ENCODE measurements at regions not wholly inside any gene's neighbourhood (a gene's known extent, or its start where the extent isn't known, plus 50 kb on each side); places are given as distances from the start of the nearest gene placed in this dataset.

DNA sequence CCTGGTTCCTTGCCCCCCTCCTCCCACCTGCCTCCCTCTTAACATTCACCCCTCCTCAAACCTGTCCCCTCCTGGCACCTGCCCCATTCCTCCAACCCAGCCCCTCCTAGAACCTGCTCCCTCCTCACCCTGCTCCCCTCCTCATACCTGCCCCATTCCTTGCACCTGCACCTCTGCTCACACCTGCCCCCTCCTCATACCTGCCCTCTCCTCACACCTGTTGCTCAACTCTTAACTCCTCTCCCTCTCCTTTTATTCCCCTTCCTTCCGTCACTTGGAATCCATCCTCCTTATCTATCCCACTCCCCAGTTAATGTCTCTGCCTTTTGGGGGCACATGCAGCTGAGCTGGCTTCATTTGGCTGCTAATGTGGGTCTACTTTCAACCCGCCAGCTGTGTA is 712.1 kb downstream of the MTRR start:
- no peaks in the 10 kb centered on the region for H3K9me3 ChIP-seq
- intact Hi-C loops (cut with DNase I), result no loop called here
- H3K27ac ChIP-seq, result no peak overlapping the region
- H3K36me3 ChIP-seq, result no peaks in the 10 kb centered on the region
- no peak for DNase-seq (ENCODE audit: low spot score)
- H3K4me1 ChIP-seq (replicated peaks), result no peaks in the 10 kb centered on the region
- H3K4me3 ChIP-seq, result no peak overlapping the region
- no peaks in the 10 kb centered on the region for H3K27me3 ChIP-seq (replicated peaks; ENCODE audit: insufficient read depth)
- no peak for TF ChIP-seq POLR2AphosphoS5 (IDR thresholded peaks at IDR 0.05)
- no peak for TF ChIP-seq POLR2A (IDR thresholded peaks at IDR 0.05)
- TF ChIP-seq, protein P1, sequence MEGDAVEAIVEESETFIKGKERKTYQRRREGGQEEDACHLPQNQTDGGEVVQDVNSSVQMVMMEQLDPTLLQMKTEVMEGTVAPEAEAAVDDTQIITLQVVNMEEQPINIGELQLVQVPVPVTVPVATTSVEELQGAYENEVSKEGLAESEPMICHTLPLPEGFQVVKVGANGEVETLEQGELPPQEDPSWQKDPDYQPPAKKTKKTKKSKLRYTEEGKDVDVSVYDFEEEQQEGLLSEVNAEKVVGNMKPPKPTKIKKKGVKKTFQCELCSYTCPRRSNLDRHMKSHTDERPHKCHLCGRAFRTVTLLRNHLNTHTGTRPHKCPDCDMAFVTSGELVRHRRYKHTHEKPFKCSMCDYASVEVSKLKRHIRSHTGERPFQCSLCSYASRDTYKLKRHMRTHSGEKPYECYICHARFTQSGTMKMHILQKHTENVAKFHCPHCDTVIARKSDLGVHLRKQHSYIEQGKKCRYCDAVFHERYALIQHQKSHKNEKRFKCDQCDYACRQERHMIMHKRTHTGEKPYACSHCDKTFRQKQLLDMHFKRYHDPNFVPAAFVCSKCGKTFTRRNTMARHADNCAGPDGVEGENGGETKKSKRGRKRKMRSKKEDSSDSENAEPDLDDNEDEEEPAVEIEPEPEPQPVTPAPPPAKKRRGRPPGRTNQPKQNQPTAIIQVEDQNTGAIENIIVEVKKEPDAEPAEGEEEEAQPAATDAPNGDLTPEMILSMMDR (IDR thresholded peaks at IDR 0.05), result no peak
- 90% methylated on average over 2 of the region's 2 CpGs for WGBS

DNA sequence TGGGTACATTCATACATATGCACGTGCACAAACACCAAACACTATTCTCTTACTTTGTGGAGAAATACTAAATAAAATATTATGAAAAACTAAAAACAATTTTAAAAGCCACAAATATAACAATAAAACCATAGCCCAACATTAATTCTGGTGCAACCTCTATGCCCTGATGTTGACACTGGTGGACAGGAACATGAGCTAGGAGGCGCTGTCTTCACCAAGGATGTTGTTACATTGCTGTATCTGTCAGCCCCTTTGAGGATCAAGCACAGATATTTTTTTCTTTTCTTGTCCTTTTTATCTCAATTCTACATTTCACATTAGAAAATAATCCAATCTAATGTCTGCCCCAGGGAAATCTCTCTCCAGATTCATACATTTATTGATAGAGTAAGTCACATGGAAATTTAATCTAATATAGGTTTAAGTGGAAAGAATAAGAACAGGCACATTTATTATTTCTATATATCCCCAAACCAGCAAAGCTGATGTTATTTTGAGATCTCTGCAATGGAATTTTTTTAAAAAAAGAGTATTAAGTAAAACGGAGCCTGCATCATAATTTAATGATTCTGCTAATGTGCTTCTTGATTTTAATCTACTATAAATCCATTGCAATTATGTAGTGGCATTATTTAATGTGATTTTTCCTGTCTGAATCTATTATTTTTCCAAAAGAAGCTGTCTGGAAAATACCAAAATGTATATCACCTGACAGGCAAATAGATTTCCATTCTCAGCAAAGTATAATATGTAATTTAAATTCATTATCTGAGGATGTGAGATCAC is 716.5 kb downstream of the MTRR start:
- WGBS, result 63% methylated on average over 3 of the region's 3 CpGs
- intact Hi-C loops (cut with DNase I), result no loop called here
- no peaks in the 10 kb centered on the region for H3K9me3 ChIP-seq
- no peaks in the 10 kb centered on the region for H3K36me3 ChIP-seq
- no peak overlapping the region for H3K4me3 ChIP-seq
- H3K27ac ChIP-seq, result no peak overlapping the region
- no peaks in the 10 kb centered on the region for H3K4me1 ChIP-seq (replicated peaks)
- no peak for TF ChIP-seq POLR2A (IDR thresholded peaks at IDR 0.05)
- TF ChIP-seq, protein P1 (IDR thresholded peaks at IDR 0.05), result no peak
- TF ChIP-seq POLR2AphosphoS5 (IDR thresholded peaks at IDR 0.05), result no peak
- H3K27me3 ChIP-seq (replicated peaks; ENCODE audit: insufficient read depth), result no peaks in the 10 kb centered on the region
- DNase-seq (ENCODE audit: low spot score), result no peak

DNA sequence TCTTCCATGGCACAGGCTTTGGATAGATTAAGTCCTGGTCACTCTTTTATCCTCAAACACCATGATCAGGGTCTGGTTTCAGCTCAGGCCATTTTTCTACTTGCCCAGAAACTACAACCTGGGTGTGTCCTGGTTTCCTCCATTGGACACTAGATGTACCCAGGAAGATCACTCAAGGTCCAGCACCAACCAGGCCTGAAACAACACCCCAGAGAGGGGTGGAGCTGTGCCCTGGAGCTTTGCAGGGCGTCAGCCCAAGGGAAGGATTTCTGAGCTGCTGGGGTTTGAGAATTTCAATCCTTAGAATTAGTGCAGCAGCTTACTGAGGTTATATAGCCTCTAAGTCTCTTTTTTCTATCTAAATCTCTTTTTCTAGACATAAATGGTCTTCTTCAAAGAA is 722.0 kb downstream of the MTRR start:
- DNase-seq (ENCODE audit: low spot score), result no peak
- Histone ChIP-seq H3K4me1 (replicated peaks) (no peaks in the 10 kb centered on the region), H3K27ac (no peak overlapping the region), H3K4me3 (no peak overlapping the region), H3K36me3 (no peaks in the 10 kb centered on the region), H3K9me3 (no peaks in the 10 kb centered on the region), H3K27me3 (replicated peaks; ENCODE audit: insufficient read depth) (no peaks in the 10 kb centered on the region)
- 82% methylated on average over 1 of the region's 1 CpG for WGBS
- intact Hi-C loops (cut with DNase I), result no loop called here
- TF ChIP-seq POLR2A (IDR thresholded peaks at IDR 0.05) (no peak), POLR2AphosphoS5 (IDR thresholded peaks at IDR 0.05) (no peak)
- TF ChIP-seq, protein P1 (IDR thresholded peaks at IDR 0.05), result no peak

DNA sequence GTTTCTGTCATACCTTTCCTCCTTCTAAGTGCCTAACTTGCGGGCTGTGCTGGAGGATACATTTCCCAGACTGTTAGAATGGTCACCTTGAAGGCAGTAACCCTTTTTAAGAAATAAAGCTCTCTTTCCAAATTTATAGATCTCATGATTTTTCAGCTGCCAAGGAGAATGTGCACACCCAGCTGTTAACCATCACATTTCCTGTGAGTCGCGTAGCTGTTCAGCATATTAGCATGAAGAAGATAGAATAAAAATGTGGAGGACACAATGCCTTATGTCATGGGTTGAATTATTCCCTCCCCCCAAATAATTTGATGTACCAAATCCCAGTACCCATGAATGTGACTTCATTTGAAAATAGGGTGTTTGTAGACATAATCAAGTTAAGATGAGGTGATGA is 729.4 kb downstream of the MTRR start:
- intact Hi-C loops (cut with DNase I), result no loop called here
- no peak overlapping the region for H3K27ac ChIP-seq
- no peaks in the 10 kb centered on the region for H3K4me1 ChIP-seq (replicated peaks)
- 91% methylated on average over 3 of the region's 3 CpGs for WGBS
- H3K27me3 ChIP-seq (replicated peaks; ENCODE audit: insufficient read depth), result no peaks in the 10 kb centered on the region
- TF ChIP-seq, protein P1 (IDR thresholded peaks at IDR 0.05), result no peak
- TF ChIP-seq POLR2AphosphoS5 (IDR thresholded peaks at IDR 0.05) (no peak), POLR2A (IDR thresholded peaks at IDR 0.05) (no peak)
- DNase-seq (ENCODE audit: low spot score), result no peak
- H3K4me3 ChIP-seq, result no peak overlapping the region
- no peaks in the 10 kb centered on the region for H3K9me3 ChIP-seq
- H3K36me3 ChIP-seq, result no peaks in the 10 kb centered on the region

DNA sequence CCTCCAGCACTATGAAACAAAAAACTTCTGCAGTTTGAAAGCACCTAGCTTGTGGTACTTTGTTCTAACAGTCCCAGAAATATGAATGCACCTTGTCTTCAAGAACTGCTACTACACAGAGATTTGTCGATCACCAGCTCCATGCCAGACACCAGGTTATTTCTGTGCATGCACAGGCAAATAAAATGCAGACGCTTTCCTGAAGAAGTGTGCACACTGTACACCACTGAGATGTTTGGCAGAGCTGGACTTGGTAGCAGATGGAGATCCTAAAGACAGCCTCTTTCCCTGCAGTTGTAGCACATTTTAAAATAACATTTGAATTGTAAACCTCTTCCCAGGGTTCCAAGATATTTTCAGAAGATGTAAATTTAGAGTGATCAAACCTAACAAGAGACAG is 730.0 kb downstream of the MTRR start:
- Histone ChIP-seq H3K27ac (no peak overlapping the region), H3K4me3 (no peak overlapping the region), H3K4me1 (replicated peaks) (no peaks in the 10 kb centered on the region), H3K9me3 (no peaks in the 10 kb centered on the region), H3K27me3 (replicated peaks; ENCODE audit: insufficient read depth) (no peaks in the 10 kb centered on the region), H3K36me3 (no peaks in the 10 kb centered on the region)
- TF ChIP-seq, protein P1 (IDR thresholded peaks at IDR 0.05), result no peak
- no peak for TF ChIP-seq POLR2A (IDR thresholded peaks at IDR 0.05)
- no peak for TF ChIP-seq POLR2AphosphoS5 (IDR thresholded peaks at IDR 0.05)
- WGBS, result 21% methylated on average over 2 of the region's 2 CpGs
- intact Hi-C loops (cut with DNase I), result no loop called here
- DNase-seq (ENCODE audit: low spot score), result no peak
